Right lobe of liver (tissue), 4 donors: ENCODE measurements at regions not wholly inside any gene's neighbourhood (a gene's known extent, or its start where the extent isn't known, plus 50 kb on each side); places are given as distances from the start of the nearest gene placed in this dataset.

ENCODE experiments used
- CTCF ChIP-seq, 4 donors: fragments of 200-600 bp in 3 of 4; fragments of 450-650 bp in 1 of 4; IDR thresholded peaks; one replicate each; pipeline versions ENCODE4 v1.5.1 to v1.8.0; 2016 to 2022; ENCODE audit warnings: antibody characterized with exemption in 4 of 4, mild to moderate bottlenecking in 2 of 4
- POLR2A ChIP-seq: fragments of 450-650 bp; IDR thresholded peaks from one replicate; pipeline ENCODE4 v1.6.1; 2017; ENCODE audit warnings: antibody characterized with exemption, mild to moderate bottlenecking
- donor health status: DM: no; HTN: no; CAD: no.
- donor health status: DM: no; HTN: no; CAD: no.
- donor health status: DM: no; HTN: yes; CAD: no.

- TF ChIP-seq CTCF (IDR thresholded peaks at IDR 0.05) = no peak
- TF ChIP-seq POLR2A = no peak
Measured at GRCh38 chr13:34751492-34751891, 190.6 kb upstream of the NBEA start.
